ENCODE measurements at regions not wholly inside any gene's neighbourhood (a gene's known extent, or its start where the extent isn't known, plus 50 kb on each side); places are given as distances from the start of the nearest gene placed in this dataset.

DNA sequence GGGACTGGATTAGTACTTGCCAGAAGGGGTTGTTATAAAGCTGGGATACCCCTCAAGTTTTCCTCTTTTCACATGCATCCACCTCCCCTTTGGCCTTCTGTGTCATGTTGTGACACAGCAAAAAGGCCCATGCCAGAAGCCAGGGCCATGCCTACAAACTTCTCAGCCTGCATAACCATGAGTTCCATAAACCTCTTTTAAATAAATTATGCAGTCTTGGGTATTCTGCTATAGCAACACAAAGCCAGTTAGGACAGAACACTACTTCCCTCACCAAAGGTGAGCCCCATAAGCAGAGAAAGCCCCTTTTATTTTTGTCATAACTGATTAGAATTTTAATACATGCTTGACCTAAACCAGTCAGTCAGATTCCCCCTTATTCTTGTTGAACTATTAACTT lies 801.3 kb downstream of the DNAH5 start:
- TF ChIP-seq ZBTB33 (IDR thresholded peaks at IDR 0.05; ENCODE audit: extremely low read depth, insufficient replicate concordance, low read length) (no peak), SRF (IDR thresholded peaks at IDR 0.05; ENCODE audit: low read depth) (no peak), TCF7L2 (IDR thresholded peaks at IDR 0.05; ENCODE audit: borderline replicate concordance, extremely low read depth, insufficient read depth, insufficient read length) (no peak), ZNF274 (IDR thresholded peaks at IDR 0.05; ENCODE audit: low read depth, low read length) (no peak), ATF3 (IDR thresholded peaks at IDR 0.05) (no peak), SIN3A (IDR thresholded peaks at IDR 0.05; ENCODE audit: low read depth) (no peak), MAX (IDR thresholded peaks at IDR 0.05) (no peak), RAD21 (IDR thresholded peaks at IDR 0.05; ENCODE audit: low read depth) (no peak)
- TF ChIP-seq, protein P1, sequence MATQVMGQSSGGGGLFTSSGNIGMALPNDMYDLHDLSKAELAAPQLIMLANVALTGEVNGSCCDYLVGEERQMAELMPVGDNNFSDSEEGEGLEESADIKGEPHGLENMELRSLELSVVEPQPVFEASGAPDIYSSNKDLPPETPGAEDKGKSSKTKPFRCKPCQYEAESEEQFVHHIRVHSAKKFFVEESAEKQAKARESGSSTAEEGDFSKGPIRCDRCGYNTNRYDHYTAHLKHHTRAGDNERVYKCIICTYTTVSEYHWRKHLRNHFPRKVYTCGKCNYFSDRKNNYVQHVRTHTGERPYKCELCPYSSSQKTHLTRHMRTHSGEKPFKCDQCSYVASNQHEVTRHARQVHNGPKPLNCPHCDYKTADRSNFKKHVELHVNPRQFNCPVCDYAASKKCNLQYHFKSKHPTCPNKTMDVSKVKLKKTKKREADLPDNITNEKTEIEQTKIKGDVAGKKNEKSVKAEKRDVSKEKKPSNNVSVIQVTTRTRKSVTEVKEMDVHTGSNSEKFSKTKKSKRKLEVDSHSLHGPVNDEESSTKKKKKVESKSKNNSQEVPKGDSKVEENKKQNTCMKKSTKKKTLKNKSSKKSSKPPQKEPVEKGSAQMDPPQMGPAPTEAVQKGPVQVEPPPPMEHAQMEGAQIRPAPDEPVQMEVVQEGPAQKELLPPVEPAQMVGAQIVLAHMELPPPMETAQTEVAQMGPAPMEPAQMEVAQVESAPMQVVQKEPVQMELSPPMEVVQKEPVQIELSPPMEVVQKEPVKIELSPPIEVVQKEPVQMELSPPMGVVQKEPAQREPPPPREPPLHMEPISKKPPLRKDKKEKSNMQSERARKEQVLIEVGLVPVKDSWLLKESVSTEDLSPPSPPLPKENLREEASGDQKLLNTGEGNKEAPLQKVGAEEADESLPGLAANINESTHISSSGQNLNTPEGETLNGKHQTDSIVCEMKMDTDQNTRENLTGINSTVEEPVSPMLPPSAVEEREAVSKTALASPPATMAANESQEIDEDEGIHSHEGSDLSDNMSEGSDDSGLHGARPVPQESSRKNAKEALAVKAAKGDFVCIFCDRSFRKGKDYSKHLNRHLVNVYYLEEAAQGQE (IDR thresholded peaks at IDR 0.05; ENCODE audit: low read depth), result no peak
- Histone ChIP-seq H3K27ac (ENCODE audit: low read depth, low read length) (no peak overlapping the region), H3K9me3 (ENCODE audit: control insufficient read depth in 1 of 2, insufficient read depth in 1 of 2, low read depth in 1 of 2, low read length in 2 of 2) (peaks cover 16 to 18% of the 10 kb centered on the region in 2 experiments; a peak in 2 of 4 replicates), H2AFZ (ENCODE audit: low read depth, low read length, poor library complexity, severe bottlenecking) (no peak overlapping the region), H3K4me1 (ENCODE audit: control insufficient read depth in 1 of 2, insufficient read depth in 2 of 2, low read length in 2 of 2) (no peaks in the 10 kb centered on the region), H4K20me1 (ENCODE audit: insufficient read depth) (no peaks in the 10 kb centered on the region), H3K36me3 (ENCODE audit: control insufficient read depth in 1 of 2, insufficient read depth in 2 of 2, low read length in 2 of 2) (no peaks in the 10 kb centered on the region), H3K9ac (ENCODE audit: low read length) (no peak overlapping the region), H3K79me2 (ENCODE audit: insufficient read depth, low read length) (no peaks in the 10 kb centered on the region), H3K4me3 (replicated peaks in 1 of 2; ENCODE audit: low read depth in 1 of 2, low read length in 2 of 2) (no peak overlapping the region), H3K4me2 (ENCODE audit: low read length) (no peak overlapping the region), H3K27me3 (ENCODE audit: insufficient read depth, low read length) (no peaks in the 10 kb centered on the region), H3K9me2 (ENCODE audit: insufficient read depth) (no peaks in the 10 kb centered on the region)
- intact Hi-C loops (cut with micrococcal nuclease), result no loop called here
- BruUV-seq (replicated peaks), result no TSS peak
- no peak for DNase-seq (ENCODE audit: low read depth, low spot score)
- ATAC-seq, result no peak
- ChIA-PET POLR2A (no interaction called here), RAD21 (ENCODE audit: low non-redundant PET in 1 of 2, low total read pairs in 2 of 2, uncharacterized antibody in 2 of 2, unreplicated experiment in 2 of 2) (no interaction called here), CTCF (no interaction called here)

All from HCT116 (cell line).